GM21723 (cell line): ENCODE measurements at regions not wholly inside any gene's neighbourhood (a gene's known extent, or its start where the extent isn't known, plus 50 kb on each side); places are given as distances from the start of the nearest gene placed in this dataset.

Experiments
- ATAC-seq: cut with Tn5 transposase; IDR thresholded peaks from one replicate; pipeline ENCODE4 v1.9.1; 2021; ENCODE audit warnings: mild to moderate bottlenecking, moderate library complexity; ENCODE audit not compliant: unreplicated experiment

DNA sequence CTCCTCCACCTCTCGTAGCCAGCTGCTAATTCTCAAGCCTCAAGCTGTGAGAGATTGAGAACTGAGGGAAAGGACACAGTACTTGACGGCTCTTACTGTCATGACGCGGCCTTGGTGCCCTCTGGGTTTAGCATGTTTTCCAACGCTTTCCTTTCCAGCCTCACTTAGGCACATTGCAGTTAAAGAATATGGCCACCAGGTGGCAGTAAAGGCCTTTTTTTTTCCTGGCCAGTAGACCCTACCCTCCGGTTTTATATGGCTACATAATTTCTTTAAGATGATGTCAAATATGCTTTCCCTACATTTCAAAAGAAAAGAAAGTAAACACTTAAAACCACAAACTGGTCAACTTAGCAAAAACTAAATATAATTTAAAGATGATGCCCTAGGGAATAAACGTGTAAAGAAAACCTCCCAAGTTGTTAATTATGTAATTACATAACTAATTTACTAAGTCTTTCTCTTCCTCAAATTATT, 56.8 kb upstream of the PRDX6 start:
- ATAC-seq, result peak; percentile 27

DNA sequence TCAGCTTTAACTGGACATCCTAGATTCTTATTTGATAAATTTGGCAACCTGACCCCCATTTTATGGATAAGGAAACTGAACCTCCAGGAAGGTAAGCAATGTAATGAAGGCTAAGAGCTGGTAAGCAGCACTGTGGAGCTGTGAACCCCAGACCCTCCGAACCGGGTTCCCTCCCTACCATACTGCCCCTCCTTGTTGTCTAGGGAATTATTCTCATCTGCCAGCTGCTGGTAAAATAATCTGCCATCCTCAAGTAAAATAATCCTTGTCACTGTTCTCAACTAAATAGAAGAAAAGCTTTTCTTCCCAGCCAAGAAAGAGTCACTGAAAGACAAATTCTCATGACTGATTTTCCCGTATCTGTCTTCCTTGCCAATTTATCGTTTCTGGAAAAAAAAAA, 55.8 kb upstream of the PRDX6 start:
- ATAC-seq, result no peak

GRCh38 chr1:173421789-173422188, 55.3 kb upstream of the PRDX6 start:
- no peak for ATAC-seq

GRCh38 chr1:173422456-173422976, 54.6 kb upstream of the PRDX6 start:
- ATAC-seq, result no peak

- no peak for ATAC-seq
These were observed 53.8 kb upstream of the PRDX6 start for GRCh38 chr1:173423291-173423690.

DNA sequence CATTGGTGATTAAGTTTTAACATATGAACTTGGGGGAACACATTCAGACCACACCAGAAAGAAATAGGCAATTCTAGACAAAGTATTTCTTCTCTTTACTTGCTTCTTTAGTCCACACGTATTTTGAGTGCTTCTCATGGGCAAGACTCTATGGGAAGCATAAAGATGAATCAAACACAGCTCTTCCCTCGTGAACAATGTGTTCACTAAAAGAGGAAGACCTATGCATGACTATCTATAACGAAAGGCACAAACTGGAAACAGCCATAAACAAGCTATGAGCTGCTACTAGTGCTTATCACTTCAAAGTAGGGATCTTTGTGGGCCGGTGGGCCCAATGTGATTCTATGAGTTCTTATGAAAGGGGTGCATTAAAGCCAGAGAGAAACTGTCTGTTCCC, 53.0 kb upstream of the PRDX6 start:
- no peak for ATAC-seq

DNA sequence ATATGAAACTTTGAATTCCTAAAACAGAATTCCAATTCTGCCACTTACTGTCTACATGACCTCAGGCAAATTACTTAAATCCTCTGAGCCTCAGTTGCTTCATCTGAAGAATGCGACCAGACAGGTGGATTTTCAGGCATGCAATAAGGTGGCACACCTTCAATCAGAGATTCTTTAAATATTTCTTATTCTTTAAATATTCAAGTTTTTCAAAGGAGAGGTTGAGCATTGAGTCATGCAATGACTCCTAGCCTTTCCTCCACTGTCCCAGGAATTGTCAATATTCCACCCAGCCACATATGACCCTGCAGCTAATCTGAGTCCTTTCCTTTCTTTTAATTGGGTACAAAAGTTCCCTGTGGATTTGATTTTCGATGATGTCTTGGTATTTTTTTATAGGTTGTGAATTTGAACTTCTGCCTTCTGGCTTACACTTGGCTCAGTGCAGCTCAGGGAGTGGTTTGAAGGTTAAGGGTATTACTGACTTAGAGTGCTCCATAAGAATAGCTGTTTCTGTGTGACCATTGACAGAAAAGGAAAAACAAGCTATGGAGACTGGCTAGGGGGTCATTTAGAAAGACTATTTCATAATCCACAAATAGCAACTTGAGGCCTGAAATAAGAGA, 52.2 kb upstream of the PRDX6 start:
- ATAC-seq, result no peak

GRCh38 chr1:173426057-173426456, 51.1 kb upstream of the PRDX6 start:
- ATAC-seq, result no peak

DNA sequence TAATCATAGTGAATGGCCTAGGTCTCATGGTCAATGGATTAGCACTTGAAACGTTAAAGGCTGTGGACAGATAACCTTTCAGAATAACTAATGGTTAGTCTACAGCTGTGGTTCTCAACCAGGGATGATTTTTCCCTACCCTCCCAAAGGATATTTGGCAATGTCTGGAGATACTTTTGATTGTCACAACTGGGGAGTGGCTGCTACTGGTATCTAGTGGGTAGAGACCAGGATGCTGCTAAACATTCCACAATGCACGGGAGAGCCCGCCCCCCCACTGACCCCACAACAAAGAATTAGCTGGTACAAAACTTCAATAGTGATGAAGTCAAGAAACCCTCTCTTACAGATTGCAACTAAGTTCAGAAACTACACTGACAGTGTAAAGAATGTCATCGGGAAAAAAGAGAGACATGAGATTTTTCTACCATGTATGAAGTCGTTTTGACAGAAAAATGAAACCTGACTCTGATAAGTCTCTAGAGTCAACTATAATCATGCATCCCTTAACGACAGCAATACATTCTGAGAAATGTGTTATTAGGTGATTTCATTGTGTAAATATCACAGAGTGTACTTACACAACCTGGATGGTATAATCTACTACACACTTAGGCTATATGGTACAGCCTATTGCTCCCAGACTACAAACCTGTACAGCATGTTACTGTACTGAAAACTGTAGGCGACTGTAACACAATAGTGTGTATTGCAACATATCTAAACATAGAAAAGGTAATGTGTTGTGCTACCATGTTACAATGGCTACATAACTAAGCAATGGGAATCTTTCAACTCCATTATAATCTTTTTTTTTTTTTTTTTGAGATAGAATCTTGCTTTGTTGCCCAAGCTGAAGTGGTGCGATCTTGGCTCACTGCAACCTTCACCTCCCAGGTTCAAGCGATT, 49.7 kb upstream of the PRDX6 start:
- no peak for ATAC-seq
